Liver (tissue), 8 donors: ENCODE measurements at regions not wholly inside any gene's neighbourhood (a gene's known extent, or its start where the extent isn't known, plus 50 kb on each side); places are given as distances from the start of the nearest gene placed in this dataset.
"Not testable (repeated sequence)": the region's sequence is repeated elsewhere in the genome, so short reads cannot be mapped to it uniquely, and the experiment has no call there.

Experiments used
- DNase-seq: peaks from one replicate; pipeline ENCODE4 v3.0.0-alpha.2; 2017; ENCODE audit warnings: low spot score
- H3K27ac ChIP-seq, 2 donors: one replicate each; pipeline ENCODE4 v1.7.0; 2013; ENCODE audit warnings: inconsistent platforms in 2 of 2, low read length in 2 of 2, control low read depth in 1 of 2, low read depth in 1 of 2, mild to moderate bottlenecking in 1 of 2
- H3K27me3 ChIP-seq, 4 donors: one replicate each; pipeline versions ENCODE4 v1.6.1 to v1.7.0; 2013; ENCODE audit warnings: low read length in 3 of 4, inconsistent platforms in 1 of 4, mild to moderate bottlenecking in 1 of 4, moderate library complexity in 1 of 4; ENCODE audit not compliant: control insufficient read depth in 4 of 4, insufficient read depth in 4 of 4
- H3K36me3 ChIP-seq, 4 donors: one replicate each; pipeline versions ENCODE4 v1.6.1 to v1.7.0; 2013; ENCODE audit warnings: low read length in 3 of 4, mild to moderate bottlenecking in 3 of 4, low read depth in 1 of 4, moderate library complexity in 1 of 4; ENCODE audit not compliant: control insufficient read depth in 4 of 4, insufficient read depth in 3 of 4
- H3K4me1 ChIP-seq, 4 donors: one replicate each; pipeline versions ENCODE4 v1.6.1 to v1.7.0; 2013; ENCODE audit warnings: low read length in 3 of 4, mild to moderate bottlenecking in 3 of 4, moderate library complexity in 1 of 4; ENCODE audit not compliant: control insufficient read depth in 4 of 4, insufficient read depth in 4 of 4
- H3K4me3 ChIP-seq, 3 donors: one replicate each; pipeline versions ENCODE4 v1.6.1 to v1.7.0; 2013; ENCODE audit warnings: low read length in 3 of 3, control low read depth in 1 of 3, low read depth in 1 of 3, mild to moderate bottlenecking in 1 of 3
- H3K9ac ChIP-seq, 2 donors: one replicate each; pipeline ENCODE4 v1.7.0; 2013; ENCODE audit warnings: low read length in 2 of 2, mild to moderate bottlenecking in 2 of 2, moderate library complexity in 2 of 2, control low read depth in 1 of 2, low read depth in 1 of 2
- H3K9me3 ChIP-seq, 4 donors: one replicate each; pipeline versions ENCODE4 v1.6.1 to v1.7.0; 2013; ENCODE audit warnings: low read length in 3 of 4; ENCODE audit not compliant: control insufficient read depth in 4 of 4
- ATF3 ChIP-seq: IDR thresholded peaks from 2 replicates; pipeline ENCODE4 v1.6.1; 2016; ENCODE audit warnings: antibody characterized with exemption
- EGR1 ChIP-seq, 2 donors: IDR thresholded peaks; 2 replicates each; pipeline ENCODE4 v1.6.1; 2016 to 2018; ENCODE audit warnings: antibody characterized with exemption in 2 of 2, low read depth in 2 of 2
- FOXA1 ChIP-seq: IDR thresholded peaks from 2 replicates; pipeline ENCODE4 v1.6.1; 2016; ENCODE audit warnings: antibody characterized with exemption
- FOXA2 ChIP-seq: IDR thresholded peaks from 2 replicates; pipeline ENCODE4 v1.6.1; 2016; ENCODE audit warnings: antibody characterized with exemption
- GABPA ChIP-seq, 2 donors: IDR thresholded peaks in 1 of 2; conservative IDR thresholded peaks in 1 of 2; 2 replicates each; pipeline ENCODE4 v1.6.1; 2016; ENCODE audit warnings: antibody characterized with exemption in 2 of 2, mild to moderate bottlenecking in 1 of 2, moderate library complexity in 1 of 2
- HNF4A ChIP-seq, 2 donors: conservative IDR thresholded peaks; 2 replicates each; pipeline ENCODE4 v1.6.1; 2016; ENCODE audit warnings: antibody characterized with exemption in 2 of 2, mild to moderate bottlenecking in 2 of 2
- HNF4G ChIP-seq: IDR thresholded peaks from 2 replicates; pipeline ENCODE4 v1.6.1; 2016; ENCODE audit warnings: antibody characterized with exemption
- JUND ChIP-seq, 2 donors: IDR thresholded peaks; 2 replicates each; pipeline ENCODE4 v1.6.1; 2016; ENCODE audit warnings: antibody characterized with exemption in 2 of 2
- NR2F2 ChIP-seq: IDR thresholded peaks from 2 replicates; pipeline ENCODE4 v1.6.1; 2016; ENCODE audit warnings: antibody characterized with exemption
- RAD21 ChIP-seq, 2 donors: IDR thresholded peaks; 2 replicates each; pipeline ENCODE4 v1.6.1; 2016; ENCODE audit warnings: antibody characterized with exemption in 2 of 2, mild to moderate bottlenecking in 2 of 2
- RXRA ChIP-seq, 2 donors: IDR thresholded peaks; 2 replicates each; pipeline ENCODE4 v1.6.1; 2017 to 2018; ENCODE audit warnings: antibody characterized with exemption in 2 of 2, mild to moderate bottlenecking in 1 of 2
- TAF1 ChIP-seq: conservative IDR thresholded peaks from 2 replicates; pipeline ENCODE4 v1.6.1; 2016; ENCODE audit warnings: antibody characterized with exemption, mild to moderate bottlenecking
- YY1 ChIP-seq: IDR thresholded peaks from 2 replicates; pipeline ENCODE4 v1.6.1; 2016; ENCODE audit warnings: antibody characterized with exemption, mild to moderate bottlenecking
- WGBS: extraction: QIAGEN DNeasy Blood & Tissue Kit; methylation state at CpG from one replicate; pipeline ENCODE4 v1.1.7; 2013; 5-methylcytosine and 5-hydroxymethylcytosine counted together
- TF ChIP-seq, protein P1 (sequence below): IDR thresholded peaks from 2 replicates; pipeline ENCODE4 v1.6.1; 2016; ENCODE audit warnings: antibody characterized with exemption
- TF ChIP-seq, protein P2 (sequence below): IDR thresholded peaks from 2 replicates; pipeline ENCODE4 v1.6.1; 2016; ENCODE audit warnings: antibody characterized with exemption
- TF ChIP-seq, protein P3 (sequence below): fragments of 150-350 bp; IDR thresholded peaks from 2 replicates; pipeline ENCODE4 v1.5.1; 2017; ENCODE audit warnings: improper control_type of control experiment, low read depth, low read length; ENCODE audit not compliant: missing input control
- donor health status: healthy.
- donor health status: healthy.
- donor health status: healthy.
- donor health status: healthy.
- donor health status: healthy.

GRCh38 chr12:87405918-87406317 lies 623.3 kb downstream of the C12orf50 start:
- Histone ChIP-seq H3K27ac (no peak overlapping the region), H3K4me1 (no peaks in the 10 kb centered on the region), H3K27me3 (no peaks in the 10 kb centered on the region), H3K9me3 (no peaks in the 10 kb centered on the region), H3K9ac (no peak overlapping the region), H3K36me3 (no peaks in the 10 kb centered on the region), H3K4me3 (no peak overlapping the region)
- TF ChIP-seq YY1 = no peak
- TF ChIP-seq ATF3 = no peak
- TF ChIP-seq, protein P1, sequence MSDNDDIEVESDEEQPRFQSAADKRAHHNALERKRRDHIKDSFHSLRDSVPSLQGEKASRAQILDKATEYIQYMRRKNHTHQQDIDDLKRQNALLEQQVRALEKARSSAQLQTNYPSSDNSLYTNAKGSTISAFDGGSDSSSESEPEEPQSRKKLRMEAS = no peak
- no peak for TF ChIP-seq HNF4G
- TF ChIP-seq FOXA1 = no peak
- DNase-seq = no peak

- not testable (repeated sequence) for H3K4me3 ChIP-seq, H3K36me3 ChIP-seq, H3K27me3 ChIP-seq, H3K9me3 ChIP-seq, H3K4me1 ChIP-seq, H3K9ac ChIP-seq, DNase-seq, H3K27ac ChIP-seq
- 88% methylated on average over 4 of the region's 4 CpGs for WGBS
These were observed 635.0 kb downstream of the C12orf50 start for GRCh38 chr12:87394168-87394567.

DNA sequence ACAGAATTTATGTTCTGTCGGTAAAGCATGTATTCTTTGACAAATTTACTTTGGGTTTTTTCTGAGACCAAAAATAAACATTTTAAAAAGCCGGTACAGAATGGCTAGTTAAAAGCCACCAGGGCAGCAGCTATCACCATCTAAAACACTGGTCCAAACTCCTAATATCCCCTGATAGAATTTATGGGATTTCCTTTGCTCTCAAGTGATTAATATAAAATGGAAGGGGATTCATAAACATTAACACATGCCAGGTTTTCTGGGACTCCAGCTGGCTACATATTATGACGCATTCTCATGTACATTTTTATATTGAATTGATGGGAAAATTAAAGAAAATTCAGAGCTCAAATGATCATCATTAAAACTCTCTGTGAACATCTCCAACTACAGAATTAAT lies 640.8 kb downstream of the C12orf50 start:
- H3K4me1 ChIP-seq = no peaks in the 10 kb centered on the region
- no peaks in the 10 kb centered on the region for H3K27me3 ChIP-seq
- no peak for DNase-seq
- WGBS = 81% methylated on average over 3 of the region's 3 CpGs
- no peak overlapping the region for H3K9ac ChIP-seq
- H3K4me3 ChIP-seq = no peak overlapping the region
- H3K27ac ChIP-seq = no peak overlapping the region
- no peaks in the 10 kb centered on the region for H3K9me3 ChIP-seq
- TF ChIP-seq, protein P2, sequence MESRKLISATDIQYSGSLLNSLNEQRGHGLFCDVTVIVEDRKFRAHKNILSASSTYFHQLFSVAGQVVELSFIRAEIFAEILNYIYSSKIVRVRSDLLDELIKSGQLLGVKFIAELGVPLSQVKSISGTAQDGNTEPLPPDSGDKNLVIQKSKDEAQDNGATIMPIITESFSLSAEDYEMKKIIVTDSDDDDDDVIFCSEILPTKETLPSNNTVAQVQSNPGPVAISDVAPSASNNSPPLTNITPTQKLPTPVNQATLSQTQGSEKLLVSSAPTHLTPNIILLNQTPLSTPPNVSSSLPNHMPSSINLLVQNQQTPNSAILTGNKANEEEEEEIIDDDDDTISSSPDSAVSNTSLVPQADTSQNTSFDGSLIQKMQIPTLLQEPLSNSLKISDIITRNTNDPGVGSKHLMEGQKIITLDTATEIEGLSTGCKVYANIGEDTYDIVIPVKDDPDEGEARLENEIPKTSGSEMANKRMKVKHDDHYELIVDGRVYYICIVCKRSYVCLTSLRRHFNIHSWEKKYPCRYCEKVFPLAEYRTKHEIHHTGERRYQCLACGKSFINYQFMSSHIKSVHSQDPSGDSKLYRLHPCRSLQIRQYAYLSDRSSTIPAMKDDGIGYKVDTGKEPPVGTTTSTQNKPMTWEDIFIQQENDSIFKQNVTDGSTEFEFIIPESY = no peak
- TF ChIP-seq, protein P3, sequence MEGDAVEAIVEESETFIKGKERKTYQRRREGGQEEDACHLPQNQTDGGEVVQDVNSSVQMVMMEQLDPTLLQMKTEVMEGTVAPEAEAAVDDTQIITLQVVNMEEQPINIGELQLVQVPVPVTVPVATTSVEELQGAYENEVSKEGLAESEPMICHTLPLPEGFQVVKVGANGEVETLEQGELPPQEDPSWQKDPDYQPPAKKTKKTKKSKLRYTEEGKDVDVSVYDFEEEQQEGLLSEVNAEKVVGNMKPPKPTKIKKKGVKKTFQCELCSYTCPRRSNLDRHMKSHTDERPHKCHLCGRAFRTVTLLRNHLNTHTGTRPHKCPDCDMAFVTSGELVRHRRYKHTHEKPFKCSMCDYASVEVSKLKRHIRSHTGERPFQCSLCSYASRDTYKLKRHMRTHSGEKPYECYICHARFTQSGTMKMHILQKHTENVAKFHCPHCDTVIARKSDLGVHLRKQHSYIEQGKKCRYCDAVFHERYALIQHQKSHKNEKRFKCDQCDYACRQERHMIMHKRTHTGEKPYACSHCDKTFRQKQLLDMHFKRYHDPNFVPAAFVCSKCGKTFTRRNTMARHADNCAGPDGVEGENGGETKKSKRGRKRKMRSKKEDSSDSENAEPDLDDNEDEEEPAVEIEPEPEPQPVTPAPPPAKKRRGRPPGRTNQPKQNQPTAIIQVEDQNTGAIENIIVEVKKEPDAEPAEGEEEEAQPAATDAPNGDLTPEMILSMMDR = no peak
- TF ChIP-seq RAD21 (IDR thresholded peaks at IDR 0.05) (no peak), HNF4A (conservative IDR thresholded peaks at IDR 0.05) (no peak), NR2F2 (no peak), YY1 (no peak), FOXA2 (no peak), TAF1 (no peak), RXRA (IDR thresholded peaks at IDR 0.05) (no peak), EGR1 (IDR thresholded peaks at IDR 0.05; ENCODE audit: low read depth in 2 of 2) (no peak), ATF3 (no peak), FOXA1 (no peak), GABPA (IDR thresholded peaks at IDR 0.05 in 1 of 2, conservative IDR thresholded peaks at IDR 0.05 in 1 of 2) (no peak), JUND (IDR thresholded peaks at IDR 0.05) (no peak)
- H3K36me3 ChIP-seq = no peaks in the 10 kb centered on the region
